Panc1 (cell line): ENCODE measurements at regions not wholly inside any gene's neighbourhood (a gene's known extent, or its start where the extent isn't known, plus 50 kb on each side); places are given as distances from the start of the nearest gene placed in this dataset.

ENCODE experiments used
- ATAC-seq: fragments of 200-7000 bp; cut with Tn5 transposase; 2 replicates; pipeline ENCODE4 v1.9.1; 2020; ENCODE audit warnings: mild to moderate bottlenecking, moderate library complexity
- BruUV-seq: library from RNA; stranded (reverse); fragments of 400-500 nt; replicated peaks from 2 replicates; lab custom pipeline; 2021; lab: Mats Ljungman, UMichigan
- CTCF ChIA-PET: fragments of 300-600 bp; sonication (Branson Sonifier 250); formaldehyde crosslinking; loops from one replicate; lab custom pipeline; 2022; ENCODE audit warnings: antibody characterized with exemption; lab: Charles Lee
- POLR2A ChIA-PET: fragments of 300-600 bp; sonication (Branson Sonifier 250); formaldehyde crosslinking; loops from one replicate; lab custom pipeline; 2022; ENCODE audit warnings: antibody characterized with exemption; lab: Charles Lee
- DNase-seq: peaks from one replicate; pipeline ENCODE4 v3.0.0-alpha.2; 2010; ENCODE audit warnings: low read depth, low spot score
- H3K27ac ChIP-seq: 2 replicates; pipeline ENCODE4 v1.5.1; 2011; ENCODE audit warnings: mild to moderate bottlenecking, low read length, inconsistent platforms
- H3K27me3 ChIP-seq: fragments of 200-500 bp; sonication (Bioruptor generic); 2 replicates; pipeline ENCODE4 v1.6.0; 2014; ENCODE audit warnings: low read length, inconsistent platforms; ENCODE audit not compliant: control insufficient read depth, insufficient read depth
- H3K36me3 ChIP-seq: fragments of 200-500 bp; sonication (Bioruptor generic); 2 replicates; pipeline ENCODE4 v1.5.1; 2014; ENCODE audit warnings: inconsistent platforms, mild to moderate bottlenecking, low read length, moderate library complexity; ENCODE audit not compliant: control insufficient read depth, insufficient read depth
- H3K4me1 ChIP-seq: 2 replicates; pipeline ENCODE4 v1.5.1; 2011; ENCODE audit warnings: inconsistent platforms, mild to moderate bottlenecking, low read length, moderate library complexity; ENCODE audit not compliant: control insufficient read depth, insufficient read depth
- H3K4me3 ChIP-seq, 2 experiments: 2 replicates each; pipeline ENCODE4 v1.5.1; 2011 to 2012; ENCODE audit warnings: low read depth in 2 of 2, low read length in 2 of 2, mild to moderate bottlenecking in 2 of 2, inconsistent platforms in 1 of 2, moderate library complexity in 1 of 2
- H3K9me3 ChIP-seq: fragments of 200-500 bp; sonication (Bioruptor generic); 2 replicates; pipeline ENCODE4 v1.5.1; 2014; ENCODE audit warnings: low read depth, mild to moderate bottlenecking, inconsistent platforms, low read length, moderate library complexity; ENCODE audit not compliant: control insufficient read depth, insufficient read depth
- CTCF ChIP-seq: fragments of 450-650 bp; IDR thresholded peaks from 2 replicates; pipeline ENCODE4 v1.5.1; 2017; ENCODE audit warnings: mild to moderate bottlenecking
- POLR2AphosphoS5 ChIP-seq: IDR thresholded peaks from 2 replicates; pipeline ENCODE4 v1.6.1; 2012; ENCODE audit warnings: mild to moderate bottlenecking, low read depth, low read length, moderate library complexity
- REST ChIP-seq, 2 experiments: IDR thresholded peaks; 2 replicates each; pipeline ENCODE4 v1.6.1; 2011 to 2012; ENCODE audit warnings: low read depth in 2 of 2, control low read depth in 1 of 2, low read length in 1 of 2, mild to moderate bottlenecking in 1 of 2, moderate library complexity in 1 of 2; ENCODE audit not compliant: insufficient read depth in 1 of 2
- SIN3A ChIP-seq: IDR thresholded peaks from 2 replicates; pipeline ENCODE4 v1.6.1; 2012; ENCODE audit warnings: low read depth, mild to moderate bottlenecking, low read length, moderate library complexity, borderline replicate concordance; ENCODE audit not compliant: insufficient read depth
- TCF7L2 ChIP-seq: IDR thresholded peaks from 2 replicates; pipeline ENCODE4 v1.6.1; 2011; ENCODE audit warnings: mild to moderate bottlenecking, low read depth, low read length, inconsistent platforms
- in situ Hi-C: cut with HindIII; loops from 2 replicates; pipeline ENCODE4 v1.10.0; 2016; ENCODE audit warnings: low sequenced_read_pairs, low pct_unique_long_range_greater_than_20kb
- intact Hi-C: fragments of 100-400 bp; cut with micrococcal nuclease; formaldehyde crosslinking; loops from one replicate; pipeline ENCODE4 v1.10.0; 2022; ENCODE audit not compliant: unreplicated experiment

GRCh38 chr13:34210341-34210740 is 392.4 kb downstream of the RFC3 start:
- in situ Hi-C loops (no loop called here), intact Hi-C loops (no loop called here)
- DNase-seq (no peak), ATAC-seq (no peak)
- H3K27ac ChIP-seq = no peak overlapping the region
- POLR2A ChIA-PET = no interaction called here
- no TSS peak for BruUV-seq
- CTCF ChIA-PET = no interaction called here
- H3K9me3 ChIP-seq = no peaks in the 10 kb centered on the region
- H3K4me3 ChIP-seq = no peak overlapping the region
- H3K36me3 ChIP-seq = no peaks in the 10 kb centered on the region
- TF ChIP-seq CTCF = no peak
- TF ChIP-seq REST (IDR thresholded peaks at IDR 0.05; ENCODE audit: insufficient read depth in 1 of 2, low read depth in 2 of 2, low read length in 1 of 2) = no peak
- TF ChIP-seq TCF7L2 = no peak
- no peak for TF ChIP-seq SIN3A
- TF ChIP-seq POLR2AphosphoS5 = no peak
- no peaks in the 10 kb centered on the region for H3K4me1 ChIP-seq
- H3K27me3 ChIP-seq = no peaks in the 10 kb centered on the region

GRCh38 chr13:34214686-34215085 is 396.7 kb downstream of the RFC3 start:
- intact Hi-C loops = no loop called here
- Histone ChIP-seq H3K27me3 (no peaks in the 10 kb centered on the region), H3K4me1 (no peaks in the 10 kb centered on the region), H3K36me3 (no peaks in the 10 kb centered on the region), H3K27ac (no peak overlapping the region), H3K4me3 (no peak overlapping the region), H3K9me3 (no peaks in the 10 kb centered on the region)
- DNase-seq (no peak), ATAC-seq (no peak)
- TF ChIP-seq CTCF (no peak), REST (IDR thresholded peaks at IDR 0.05; ENCODE audit: insufficient read depth in 1 of 2, low read depth in 2 of 2, low read length in 1 of 2) (no peak), TCF7L2 (no peak), SIN3A (no peak), POLR2AphosphoS5 (no peak)
- ChIA-PET CTCF (no interaction called here), POLR2A (no interaction called here)
- no TSS peak for BruUV-seq
- in situ Hi-C loops = no loop called here
